Breast epithelium (tissue), 3 donors: ENCODE measurements at regions not wholly inside any gene's neighbourhood (a gene's known extent, or its start where the extent isn't known, plus 50 kb on each side); places are given as distances from the start of the nearest gene placed in this dataset.

Experiments
- CTCF ChIP-seq, 3 donors: fragments of 450-650 bp; IDR thresholded peaks; one replicate each; pipeline ENCODE4 v1.5.1; 2016 to 2017; ENCODE audit warnings: antibody characterized with exemption in 3 of 3, mild to moderate bottlenecking in 3 of 3, moderate library complexity in 3 of 3
- POLR2A ChIP-seq: fragments of 450-650 bp; IDR thresholded peaks from one replicate; pipeline ENCODE4 v1.6.1; 2016; ENCODE audit warnings: antibody characterized with exemption, mild to moderate bottlenecking, moderate library complexity
- POLR2AphosphoS5 ChIP-seq, 3 donors: sonication (generic); formaldehyde crosslinking; IDR thresholded peaks; one replicate each; pipeline ENCODE4 v1.6.1; 2017; ENCODE audit warnings: antibody characterized with exemption in 3 of 3

- TF ChIP-seq CTCF (IDR thresholded peaks at IDR 0.05) (no peak), POLR2A (no peak), POLR2AphosphoS5 (IDR thresholded peaks at IDR 0.05) (peak in 1 of 3 donors; percentile 10)
Observed at GRCh38 chr11:13135385-13136271, 126.5 kb downstream of the RASSF10 start.
